Gastrocnemius medialis (tissue), 4 donors: ENCODE measurements at regions not wholly inside any gene's neighbourhood (a gene's known extent, or its start where the extent isn't known, plus 50 kb on each side); places are given as distances from the start of the nearest gene placed in this dataset.

ENCODE experiments used
- ATAC-seq, 2 donors: fragments of 150-250 bp; one replicate each; pipeline ENCODE4 v1.9.1; 2016
- DNase-seq, 2 donors: peaks; one replicate each; pipeline ENCODE4 v3.0.0-alpha.2; 2019
- H3K27ac ChIP-seq, 4 donors: fragments of 200-600 bp; sonication (generic); 1 replicate in 1 of 4; 2 replicates in 3 of 4; pipeline ENCODE4 v1.5.1; 2016 to 2018; ENCODE audit warnings: mild to moderate bottlenecking in 2 of 4, moderate library complexity in 1 of 4
- H3K27me3 ChIP-seq, 3 donors: fragments of 200-600 bp; sonication (generic) in 2 of 3; 1 replicate in 1 of 3; 2 replicates in 2 of 3; pipeline versions ENCODE4 v1.5.1 to v1.6.0; 2016 to 2019; ENCODE audit warnings: mild to moderate bottlenecking in 1 of 3, moderate library complexity in 1 of 3
- H3K36me3 ChIP-seq, 2 donors: fragments of 200-600 bp; sonication (generic) in 1 of 2; one replicate each; pipeline ENCODE4 v1.5.1; 2017 to 2018
- H3K4me1 ChIP-seq, 2 donors: fragments of 200-600 bp; sonication (generic) in 1 of 2; one replicate each; pipeline ENCODE4 v1.5.1; 2016 to 2017; ENCODE audit warnings: mild to moderate bottlenecking in 2 of 2
- H3K4me3 ChIP-seq, 4 donors: fragments of 200-600 bp; sonication (generic) in 3 of 4; 1 replicate in 1 of 4; 2 replicates in 3 of 4; pipeline ENCODE4 v1.5.1; 2016 to 2019; ENCODE audit warnings: mild to moderate bottlenecking in 2 of 4
- H3K9me3 ChIP-seq, 3 donors: fragments of 200-600 bp; sonication (generic) in 2 of 3; 1 replicate in 1 of 3; 2 replicates in 2 of 3; pipeline ENCODE4 v1.5.1; 2016 to 2019
- POLR2A ChIP-seq, 2 donors: fragments of 450-650 bp; IDR thresholded peaks; one replicate each; pipeline ENCODE4 v1.6.1; 2017; ENCODE audit warnings: antibody characterized with exemption in 2 of 2, mild to moderate bottlenecking in 2 of 2, moderate library complexity in 2 of 2
- in situ Hi-C, 4 donors: fragments of 200-750 bp; cut with MboI; loops; one replicate each; pipeline versions ENCODE4 v1.15.0 to v1.8.0; 2017; ENCODE audit warnings: low sequenced_read_pairs in 4 of 4
- intact Hi-C: fragments of 100-400 bp; cut with DNase I; formaldehyde crosslinking; loops from one replicate; pipeline ENCODE4 v1.15.1; 2023; ENCODE audit warnings: low total_unique reads
- TF ChIP-seq, protein P1 (sequence below), 5 experiments: fragments of 450-650 bp in 3 of 5; fragments of 200-600 bp in 2 of 5; sonication (generic) in 2 of 5; IDR thresholded peaks in 4 of 5; conservative IDR thresholded peaks in 1 of 5; 1 replicate in 4 of 5; 2 replicates in 1 of 5; pipeline ENCODE4 v1.5.1; 2016 to 2019; ENCODE audit warnings: antibody characterized with exemption in 5 of 5, mild to moderate bottlenecking in 3 of 5, moderate library complexity in 3 of 5

DNA sequence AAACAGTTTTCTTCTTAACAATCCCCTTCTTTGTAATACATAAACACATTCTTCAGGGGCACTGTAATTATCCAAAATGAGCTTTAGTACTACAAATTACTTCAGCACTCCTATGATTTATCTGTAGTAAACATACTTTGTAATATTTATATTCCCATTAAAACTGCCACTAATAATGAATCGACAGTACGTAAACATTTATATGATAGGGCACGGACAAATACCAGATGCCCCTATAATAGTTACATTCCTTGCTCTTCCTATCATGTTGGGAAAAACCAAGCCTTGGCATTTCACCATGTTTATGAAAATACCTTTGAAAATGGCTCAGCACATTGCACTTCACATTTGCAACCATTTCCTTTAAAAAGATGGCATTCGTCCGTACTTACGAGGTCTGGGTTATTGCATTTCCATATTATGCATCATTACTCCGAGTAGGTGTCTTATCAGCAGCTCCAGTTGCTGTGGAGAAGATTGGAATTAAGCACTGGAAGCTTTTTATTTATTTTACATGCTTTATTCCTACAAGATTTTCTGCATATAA lies 1043.4 kb downstream of the DIAPH3 start:
- TF ChIP-seq POLR2A (IDR thresholded peaks at IDR 0.05): no peak
- TF ChIP-seq, protein P1, sequence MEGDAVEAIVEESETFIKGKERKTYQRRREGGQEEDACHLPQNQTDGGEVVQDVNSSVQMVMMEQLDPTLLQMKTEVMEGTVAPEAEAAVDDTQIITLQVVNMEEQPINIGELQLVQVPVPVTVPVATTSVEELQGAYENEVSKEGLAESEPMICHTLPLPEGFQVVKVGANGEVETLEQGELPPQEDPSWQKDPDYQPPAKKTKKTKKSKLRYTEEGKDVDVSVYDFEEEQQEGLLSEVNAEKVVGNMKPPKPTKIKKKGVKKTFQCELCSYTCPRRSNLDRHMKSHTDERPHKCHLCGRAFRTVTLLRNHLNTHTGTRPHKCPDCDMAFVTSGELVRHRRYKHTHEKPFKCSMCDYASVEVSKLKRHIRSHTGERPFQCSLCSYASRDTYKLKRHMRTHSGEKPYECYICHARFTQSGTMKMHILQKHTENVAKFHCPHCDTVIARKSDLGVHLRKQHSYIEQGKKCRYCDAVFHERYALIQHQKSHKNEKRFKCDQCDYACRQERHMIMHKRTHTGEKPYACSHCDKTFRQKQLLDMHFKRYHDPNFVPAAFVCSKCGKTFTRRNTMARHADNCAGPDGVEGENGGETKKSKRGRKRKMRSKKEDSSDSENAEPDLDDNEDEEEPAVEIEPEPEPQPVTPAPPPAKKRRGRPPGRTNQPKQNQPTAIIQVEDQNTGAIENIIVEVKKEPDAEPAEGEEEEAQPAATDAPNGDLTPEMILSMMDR (IDR thresholded peaks at IDR 0.05 in 4 of 5, conservative IDR thresholded peaks at IDR 0.05 in 1 of 5): no peak

DNA sequence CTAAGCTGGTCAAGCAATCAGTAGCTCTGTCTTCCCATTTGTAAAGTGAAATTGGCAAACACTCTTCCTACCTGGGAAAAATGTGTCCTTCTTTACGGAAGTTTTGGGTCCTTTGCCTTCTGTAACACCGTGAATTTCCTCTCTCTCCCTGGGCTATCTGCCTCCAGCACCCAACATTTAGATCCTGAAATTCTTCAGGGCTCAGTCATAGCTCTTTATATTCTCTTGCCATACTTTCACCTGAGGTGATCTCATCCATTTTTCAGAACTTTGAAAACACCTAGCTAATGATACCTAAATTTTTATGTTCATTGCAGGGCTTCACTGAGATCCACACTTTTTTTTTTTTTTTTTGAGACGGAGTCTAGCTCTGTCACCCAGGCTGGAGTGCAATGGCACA lies 1042.2 kb downstream of the DIAPH3 start:
- H3K27me3 ChIP-seq: no peaks in the 10 kb centered on the region
- no peak for DNase-seq
- H3K4me3 ChIP-seq: no peak overlapping the region
- in situ Hi-C loops (no loop called here), intact Hi-C loops (no loop called here)
- no peak overlapping the region for H3K27ac ChIP-seq
- TF ChIP-seq, protein P1 (IDR thresholded peaks at IDR 0.05 in 4 of 5, conservative IDR thresholded peaks at IDR 0.05 in 1 of 5): no peak
- no peak for TF ChIP-seq POLR2A (IDR thresholded peaks at IDR 0.05)
- no peaks in the 10 kb centered on the region for H3K4me1 ChIP-seq
- no peaks in the 10 kb centered on the region for H3K9me3 ChIP-seq
- no peak for ATAC-seq
- H3K36me3 ChIP-seq: no peaks in the 10 kb centered on the region

More for the DNA sequence above, 1043.4 kb downstream of the DIAPH3 start:
- no peak for ATAC-seq
- in situ Hi-C loops (no loop called here), intact Hi-C loops (no loop called here)
- Histone ChIP-seq H3K27me3 (no peaks in the 10 kb centered on the region), H3K36me3 (no peaks in the 10 kb centered on the region), H3K9me3 (no peaks in the 10 kb centered on the region), H3K27ac (no peak overlapping the region), H3K4me1 (no peaks in the 10 kb centered on the region), H3K4me3 (no peak overlapping the region)
- DNase-seq: no peak

DNA sequence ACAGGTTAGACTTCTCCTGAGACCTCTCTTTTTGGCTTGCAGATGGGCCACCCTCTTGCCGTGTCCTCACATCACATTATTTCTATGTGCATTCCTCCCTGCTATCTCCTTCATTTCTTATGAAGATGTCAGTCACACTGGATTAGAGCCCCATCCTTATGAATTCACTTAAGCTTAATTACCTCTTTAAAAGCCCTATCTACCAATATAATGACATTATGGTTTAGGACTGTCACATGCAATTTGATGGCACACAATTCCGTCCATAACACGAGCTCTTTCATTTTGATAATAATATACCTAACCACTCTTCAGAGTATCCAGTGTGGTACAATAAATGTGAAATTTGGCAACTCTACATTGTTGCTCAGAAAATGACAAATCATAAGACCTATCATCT lies 1037.3 kb downstream of the DIAPH3 start:
- in situ Hi-C loops (no loop called here), intact Hi-C loops (no loop called here)
- TF ChIP-seq POLR2A (IDR thresholded peaks at IDR 0.05): no peak
- TF ChIP-seq, protein P1 (IDR thresholded peaks at IDR 0.05 in 4 of 5, conservative IDR thresholded peaks at IDR 0.05 in 1 of 5): no peak
- Histone ChIP-seq H3K9me3 (no peaks in the 10 kb centered on the region), H3K4me1 (no peaks in the 10 kb centered on the region), H3K4me3 (no peak overlapping the region), H3K27ac (no peak overlapping the region), H3K27me3 (no peaks in the 10 kb centered on the region), H3K36me3 (no peaks in the 10 kb centered on the region)
- DNase-seq (no peak), ATAC-seq (no peak)

DNA sequence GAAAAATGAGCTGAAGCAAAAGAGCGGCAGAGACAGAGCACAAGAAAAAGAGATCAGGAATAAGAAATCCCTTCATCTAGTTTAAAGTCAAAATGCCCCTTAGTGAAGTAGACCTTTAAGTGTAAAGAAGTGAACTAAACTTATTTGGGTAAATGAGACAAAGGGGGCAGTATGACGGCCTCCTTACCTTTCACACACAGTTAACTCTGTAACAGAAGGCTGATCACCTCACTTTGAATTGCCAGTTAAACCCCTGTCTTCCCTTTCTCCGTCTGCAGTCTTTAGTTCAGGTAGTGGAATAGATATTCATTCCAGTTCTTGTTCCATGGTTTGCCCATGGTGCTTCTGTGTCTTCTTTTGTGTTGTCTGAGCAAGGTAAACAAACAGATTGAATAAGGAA lies 1029.8 kb downstream of the DIAPH3 start:
- intact Hi-C loops (no loop called here), in situ Hi-C loops (no loop called here)
- Histone ChIP-seq H3K27me3 (no peaks in the 10 kb centered on the region), H3K27ac (no peak overlapping the region), H3K4me3 (no peak overlapping the region), H3K36me3 (no peaks in the 10 kb centered on the region), H3K9me3 (no peaks in the 10 kb centered on the region), H3K4me1 (no peaks in the 10 kb centered on the region)
- DNase-seq: no peak
- TF ChIP-seq POLR2A (IDR thresholded peaks at IDR 0.05): no peak
- TF ChIP-seq, protein P1 (IDR thresholded peaks at IDR 0.05 in 4 of 5, conservative IDR thresholded peaks at IDR 0.05 in 1 of 5): no peak
- ATAC-seq: no peak

DNA sequence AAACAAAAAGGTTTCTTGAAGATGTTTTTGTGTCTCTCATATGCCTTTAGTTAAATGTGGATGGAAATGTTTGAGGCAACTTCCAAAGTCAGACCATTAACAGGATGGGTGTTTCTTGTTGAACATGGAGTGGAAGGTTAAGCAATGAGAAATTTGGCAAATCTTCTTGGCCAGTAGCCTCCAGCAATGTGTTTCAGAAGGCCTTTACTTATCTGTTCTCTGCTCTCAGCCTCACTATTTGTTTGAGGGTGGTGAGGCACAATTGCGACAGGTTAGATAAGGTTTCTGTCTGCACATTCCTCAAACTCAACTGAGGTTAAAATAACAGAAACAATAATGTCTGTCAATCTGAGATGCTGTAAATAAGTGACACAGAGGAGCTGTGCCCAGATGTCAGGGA lies 1019.0 kb downstream of the DIAPH3 start:
- TF ChIP-seq, protein P1 (IDR thresholded peaks at IDR 0.05 in 4 of 5, conservative IDR thresholded peaks at IDR 0.05 in 1 of 5): no peak
- no peak for TF ChIP-seq POLR2A (IDR thresholded peaks at IDR 0.05)
- H3K27ac ChIP-seq: no peak overlapping the region
- in situ Hi-C loops: no loop called here
- no peaks in the 10 kb centered on the region for H3K4me1 ChIP-seq
- H3K4me3 ChIP-seq: no peak overlapping the region
- no peak for DNase-seq
- intact Hi-C loops: no loop called here
- no peaks in the 10 kb centered on the region for H3K9me3 ChIP-seq
- no peaks in the 10 kb centered on the region for H3K27me3 ChIP-seq
- ATAC-seq: no peak
- H3K36me3 ChIP-seq: no peaks in the 10 kb centered on the region
